IMR-90 (cell line): ENCODE measurements at regions not wholly inside any gene's neighbourhood (a gene's known extent, or its start where the extent isn't known, plus 50 kb on each side); places are given as distances from the start of the nearest gene placed in this dataset.

Source experiments
- CEBPB ChIP-seq: IDR thresholded peaks from 2 replicates; pipeline ENCODE4 v1.6.1; 2012; ENCODE audit warnings: low read depth, low read length, improper control_type of control experiment
- CHD1 ChIP-seq: IDR thresholded peaks from 2 replicates; pipeline ENCODE4 v1.6.1; 2012; ENCODE audit warnings: low read depth, low read length, improper control_type of control experiment
- MAZ ChIP-seq: IDR thresholded peaks from 2 replicates; pipeline ENCODE4 v1.6.1; 2012; ENCODE audit warnings: low read depth, mild to moderate bottlenecking, low read length, improper control_type of control experiment, moderate library complexity, borderline replicate concordance
- POLR2A ChIP-seq: IDR thresholded peaks from 2 replicates; pipeline ENCODE4 v1.6.1; 2012; ENCODE audit warnings: mild to moderate bottlenecking, low read depth, low read length
- RAD21 ChIP-seq: IDR thresholded peaks from 2 replicates; pipeline ENCODE4 v1.6.1; 2012; ENCODE audit warnings: low read length, improper control_type of control experiment
- TF ChIP-seq, protein P1 (sequence below): conservative IDR thresholded peaks from 2 replicates; pipeline ENCODE4 v1.5.1; 2012; ENCODE audit warnings: mild to moderate bottlenecking, low read depth, low read length, improper control_type of control experiment

DNA sequence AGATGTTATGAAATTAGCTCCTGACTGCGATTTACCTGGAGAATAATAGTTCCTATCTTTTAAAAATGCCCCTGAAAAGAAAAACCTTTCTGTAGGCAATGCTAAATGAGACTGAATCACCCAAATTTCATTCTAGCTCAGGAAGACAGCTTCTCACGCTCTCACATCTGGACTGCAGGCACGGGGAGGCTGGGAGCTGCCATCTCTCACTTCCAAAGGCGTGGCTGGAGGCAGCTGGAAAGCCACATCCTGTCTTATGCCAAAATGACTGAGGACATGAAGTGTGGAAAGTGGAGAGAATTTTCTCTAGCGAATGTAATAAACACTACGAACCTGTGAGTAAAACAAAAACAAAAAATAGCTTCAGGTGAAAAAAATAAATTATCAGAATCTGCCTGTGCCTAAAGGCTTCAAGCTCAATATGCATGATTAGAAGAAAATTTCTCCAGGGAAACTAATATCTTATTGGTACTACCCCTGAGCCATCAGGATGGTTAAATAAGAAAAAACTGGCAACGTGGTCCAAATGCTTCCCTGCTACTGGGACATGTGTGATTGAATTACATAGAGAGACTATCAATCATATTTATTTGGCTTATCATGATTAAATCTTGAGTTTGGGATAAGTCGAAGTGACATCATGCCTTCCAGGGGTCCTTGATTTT lies 58.1 kb upstream of the UBL3 start:
- TF ChIP-seq POLR2A: no peak
- TF ChIP-seq CHD1: no peak
- TF ChIP-seq, protein P1, sequence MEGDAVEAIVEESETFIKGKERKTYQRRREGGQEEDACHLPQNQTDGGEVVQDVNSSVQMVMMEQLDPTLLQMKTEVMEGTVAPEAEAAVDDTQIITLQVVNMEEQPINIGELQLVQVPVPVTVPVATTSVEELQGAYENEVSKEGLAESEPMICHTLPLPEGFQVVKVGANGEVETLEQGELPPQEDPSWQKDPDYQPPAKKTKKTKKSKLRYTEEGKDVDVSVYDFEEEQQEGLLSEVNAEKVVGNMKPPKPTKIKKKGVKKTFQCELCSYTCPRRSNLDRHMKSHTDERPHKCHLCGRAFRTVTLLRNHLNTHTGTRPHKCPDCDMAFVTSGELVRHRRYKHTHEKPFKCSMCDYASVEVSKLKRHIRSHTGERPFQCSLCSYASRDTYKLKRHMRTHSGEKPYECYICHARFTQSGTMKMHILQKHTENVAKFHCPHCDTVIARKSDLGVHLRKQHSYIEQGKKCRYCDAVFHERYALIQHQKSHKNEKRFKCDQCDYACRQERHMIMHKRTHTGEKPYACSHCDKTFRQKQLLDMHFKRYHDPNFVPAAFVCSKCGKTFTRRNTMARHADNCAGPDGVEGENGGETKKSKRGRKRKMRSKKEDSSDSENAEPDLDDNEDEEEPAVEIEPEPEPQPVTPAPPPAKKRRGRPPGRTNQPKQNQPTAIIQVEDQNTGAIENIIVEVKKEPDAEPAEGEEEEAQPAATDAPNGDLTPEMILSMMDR: no peak
- TF ChIP-seq RAD21: no peak
- no peak for TF ChIP-seq MAZ
- no peak for TF ChIP-seq CEBPB
